Keratinocyte (primary cell): ENCODE measurements at regions not wholly inside any gene's neighbourhood (a gene's known extent, or its start where the extent isn't known, plus 50 kb on each side); places are given as distances from the start of the nearest gene placed in this dataset.

Experiments
- CTCF ChIP-seq, 3 experiments: IDR thresholded peaks in 1 of 3; conservative IDR thresholded peaks in 1 of 3; optimal IDR thresholded peaks in 1 of 3; 2 replicates in 2 of 3; 3 replicates in 1 of 3; pipeline versions ENCODE3 to v1.5.1; 2011; ENCODE audit warnings: low read length in 3 of 3, mild to moderate bottlenecking in 3 of 3, moderate library complexity in 2 of 3, control low read depth in 1 of 3, inconsistent platforms in 1 of 3; ENCODE audit not compliant: insufficient read depth in 2 of 3; ENCODE audit errors: extremely low read depth in 1 of 3
- EZH2 ChIP-seq: IDR thresholded peaks from one replicate; pipeline ENCODE4 v1.6.1; 2012; ENCODE audit warnings: inconsistent platforms, mild to moderate bottlenecking, low read length, moderate library complexity

GRCh38 chr3:90011596-90011995 is 904.2 kb downstream of the EPHA3 start:
- TF ChIP-seq CTCF (optimal IDR thresholded peaks at IDR 0.05 in 1 of 3, IDR thresholded peaks at IDR 0.05 in 1 of 3, conservative IDR thresholded peaks at IDR 0.05 in 1 of 3; ENCODE audit: extremely low read depth in 1 of 3, insufficient read depth in 2 of 3, low read length in 3 of 3): no peak
- no peak for TF ChIP-seq EZH2
